Stomach (tissue), 8 donors: ENCODE measurements at regions not wholly inside any gene's neighbourhood (a gene's known extent, or its start where the extent isn't known, plus 50 kb on each side); places are given as distances from the start of the nearest gene placed in this dataset.
"Not testable (repeated sequence)": the region's sequence is repeated elsewhere in the genome, so short reads cannot be mapped to it uniquely, and the experiment has no call there.

Experiments used
- DNase-seq, 2 donors: peaks; one replicate each; pipeline versions ENCODE4 v3.0.0 to v3.0.0-alpha.2; 2013 to 2019
- H3K27ac ChIP-seq, 5 donors: fragments of 200-600 bp in 4 of 5; sonication (generic) in 4 of 5; one replicate each; pipeline ENCODE4 v1.5.1; 2013 to 2019; ENCODE audit warnings: mild to moderate bottlenecking in 1 of 5, moderate library complexity in 1 of 5
- H3K27me3 ChIP-seq, 3 donors: fragments of 200-600 bp; sonication (generic); one replicate each; pipeline ENCODE4 v1.5.1; 2017 to 2019; ENCODE audit warnings: mixed run types in 1 of 3
- H3K36me3 ChIP-seq, 4 donors: fragments of 200-600 bp; sonication (generic); 1 replicate in 3 of 4; 2 replicates in 1 of 4; pipeline ENCODE4 v1.5.1; 2016 to 2019
- H3K4me1 ChIP-seq, 4 donors: fragments of 200-600 bp; sonication (generic); one replicate each; pipeline ENCODE4 v1.5.1; 2016 to 2019
- H3K4me3 ChIP-seq, 4 donors: fragments of 200-600 bp; sonication (generic) in 3 of 4; one replicate each; pipeline ENCODE4 v1.5.1; 2016 to 2019; ENCODE audit warnings: mild to moderate bottlenecking in 1 of 4
- H3K9me3 ChIP-seq, 4 donors: fragments of 200-600 bp; sonication (generic); one replicate each; pipeline ENCODE4 v1.5.1; 2016 to 2019
- CTCF ChIP-seq, 7 experiments: fragments of 450-650 bp in 4 of 7; fragments of 200-600 bp in 3 of 7; sonication (generic) in 3 of 7; IDR thresholded peaks; one replicate each; pipeline ENCODE4 v1.5.1; 2016 to 2019; ENCODE audit warnings: antibody characterized with exemption in 7 of 7, control low read depth in 2 of 7, mild to moderate bottlenecking in 1 of 7
- EP300 ChIP-seq: sonication (generic); formaldehyde crosslinking; IDR thresholded peaks from one replicate; pipeline ENCODE4 v1.6.1; 2017; ENCODE audit warnings: antibody characterized with exemption
- POLR2A ChIP-seq, 4 donors: fragments of 450-650 bp; IDR thresholded peaks; one replicate each; pipeline ENCODE4 v1.6.1; 2016; ENCODE audit warnings: antibody characterized with exemption in 4 of 4, control low read depth in 2 of 4, mild to moderate bottlenecking in 1 of 4, moderate library complexity in 1 of 4
- POLR2AphosphoS5 ChIP-seq, 3 donors: sonication (generic); formaldehyde crosslinking; IDR thresholded peaks; one replicate each; pipeline ENCODE4 v1.6.1; 2016; ENCODE audit warnings: antibody characterized with exemption in 3 of 3
- WGBS, 5 donors: extraction: QIAGEN DNeasy Blood & Tissue Kit in 3 of 5; methylation state at CpG; one replicate each; pipeline versions ENCODE4 v1.1.5 to v1.1.7; 2013 to 2018; 5-methylcytosine and 5-hydroxymethylcytosine counted together
- intact Hi-C: fragments of 100-400 bp; cut with DNase I; formaldehyde crosslinking; loops from one replicate; pipeline ENCODE4 v1.15.1; 2023; ENCODE audit warnings: low total_unique reads
- donor health status: healthy with polysubstance abuse.
- donor health status: Bipolar disorder and iron deficiency.
- donor health status: healthy.

GRCh38 chr11:11717064-11717725 is 95.4 kb upstream of the GALNT18 start:
- Histone ChIP-seq H3K4me1 (no peaks in the 10 kb centered on the region), H3K9me3 (peaks cover 3 to 43% (median 24%) of the 10 kb centered on the region in 4 donors), H3K27me3 (no peaks in the 10 kb centered on the region), H3K27ac (no peak overlapping the region), H3K36me3 (no peaks in the 10 kb centered on the region), H3K4me3 (no peak overlapping the region)
- DNase-seq: no peak
- TF ChIP-seq CTCF (IDR thresholded peaks at IDR 0.05): no peak
- no peak for TF ChIP-seq EP300
- TF ChIP-seq POLR2A (IDR thresholded peaks at IDR 0.05): no peak
- TF ChIP-seq POLR2AphosphoS5 (IDR thresholded peaks at IDR 0.05): no peak
- 86 to 96% (median 95%) methylated on average over 15 of the region's 15 CpGs for WGBS, 5 donors
- intact Hi-C loops: no loop called here

- H3K4me1 ChIP-seq, DNase-seq, H3K27me3 ChIP-seq, H3K36me3 ChIP-seq, intact Hi-C loops, H3K27ac ChIP-seq, H3K4me3 ChIP-seq: not testable (repeated sequence)
- peaks cover 0 to 29% (median 18%) of the 10 kb centered on the region in 4 donors for H3K9me3 ChIP-seq
- 50 to 86% (median 70%) methylated on average over 1 of the region's 1 CpG for WGBS, 5 donors
These were observed 93.3 kb upstream of the GALNT18 start for GRCh38 chr11:11715075-11715474.

- DNase-seq: no peak
- no peak for TF ChIP-seq POLR2A (IDR thresholded peaks at IDR 0.05)
- TF ChIP-seq POLR2AphosphoS5 (IDR thresholded peaks at IDR 0.05): no peak
- TF ChIP-seq CTCF (IDR thresholded peaks at IDR 0.05): no peak
- TF ChIP-seq EP300: no peak
- no peaks in the 10 kb centered on the region for H3K36me3 ChIP-seq
- H3K4me1 ChIP-seq: no peaks in the 10 kb centered on the region
- intact Hi-C loops: no loop called here
- H3K27ac ChIP-seq: no peak overlapping the region
- peaks cover 0 to 7% (median 3%) of the 10 kb centered on the region in 4 donors for H3K9me3 ChIP-seq
- H3K4me3 ChIP-seq: no peak overlapping the region
- WGBS, 5 donors: 72 to 83% (median 80%) methylated on average over 4 of the region's 4 CpGs
- H3K27me3 ChIP-seq: peaks cover 0 to 3% (median 0%) of the 10 kb centered on the region in 3 donors
These were observed 88.8 kb upstream of the GALNT18 start for GRCh38 chr11:11710556-11710955.

GRCh38 chr11:11709447-11710239 is 87.8 kb upstream of the GALNT18 start:
- Histone ChIP-seq H3K9me3 (no peaks in the 10 kb centered on the region), H3K36me3 (no peaks in the 10 kb centered on the region), H3K4me3 (no peak overlapping the region), H3K4me1 (no peaks in the 10 kb centered on the region), H3K27ac (no peak overlapping the region), H3K27me3 (peaks cover 0 to 3% (median 0%) of the 10 kb centered on the region in 3 donors)
- intact Hi-C loops: no loop called here
- WGBS, 5 donors: 70 to 79% (median 71%) methylated on average over 7 of the region's 7 CpGs
- TF ChIP-seq EP300: no peak
- no peak for TF ChIP-seq CTCF (IDR thresholded peaks at IDR 0.05)
- no peak for TF ChIP-seq POLR2A (IDR thresholded peaks at IDR 0.05)
- no peak for TF ChIP-seq POLR2AphosphoS5 (IDR thresholded peaks at IDR 0.05)
- no peak for DNase-seq

- Histone ChIP-seq H3K4me1 (no peaks in the 10 kb centered on the region), H3K27ac (no peak overlapping the region), H3K4me3 (no peak overlapping the region), H3K27me3 (peaks cover 0 to 3% (median 0%) of the 10 kb centered on the region in 3 donors), H3K36me3 (no peaks in the 10 kb centered on the region), H3K9me3 (no peaks in the 10 kb centered on the region)
- TF ChIP-seq EP300 (no peak), POLR2A (IDR thresholded peaks at IDR 0.05) (no peak), CTCF (IDR thresholded peaks at IDR 0.05) (no peak), POLR2AphosphoS5 (IDR thresholded peaks at IDR 0.05) (no peak)
- WGBS, 5 donors: 37 to 94% (median 88%) methylated on average over 1 of the region's 1 CpG
- intact Hi-C loops: no loop called here
- DNase-seq: no peak
These were observed 86.5 kb upstream of the GALNT18 start for GRCh38 chr11:11708256-11708655.
